Activated CD4-positive, alpha-beta T cell treated with anti-CD3 and anti-CD28 coated beads, Interleukin-10, Interleukin-2, amounts not matched to agents 100 ng/mL and 50 ng/mL, durations not matched to agents 16 hours and 8 hours (primary cell): ENCODE measurements at regions not wholly inside any gene's neighbourhood (a gene's known extent, or its start where the extent isn't known, plus 50 kb on each side); places are given as distances from the start of the nearest gene placed in this dataset.
"Not testable (repeated sequence)": the region's sequence is repeated elsewhere in the genome, so short reads cannot be mapped to it uniquely, and the experiment has no call there.

Source experiments
- DNase-seq: peaks from one replicate; pipeline ENCODE4 v3.0.0-alpha.2; 2020

GRCh38 chr16:17780181-17780580 lies 309.4 kb upstream of the XYLT1 start:
- no peak for DNase-seq

DNA sequence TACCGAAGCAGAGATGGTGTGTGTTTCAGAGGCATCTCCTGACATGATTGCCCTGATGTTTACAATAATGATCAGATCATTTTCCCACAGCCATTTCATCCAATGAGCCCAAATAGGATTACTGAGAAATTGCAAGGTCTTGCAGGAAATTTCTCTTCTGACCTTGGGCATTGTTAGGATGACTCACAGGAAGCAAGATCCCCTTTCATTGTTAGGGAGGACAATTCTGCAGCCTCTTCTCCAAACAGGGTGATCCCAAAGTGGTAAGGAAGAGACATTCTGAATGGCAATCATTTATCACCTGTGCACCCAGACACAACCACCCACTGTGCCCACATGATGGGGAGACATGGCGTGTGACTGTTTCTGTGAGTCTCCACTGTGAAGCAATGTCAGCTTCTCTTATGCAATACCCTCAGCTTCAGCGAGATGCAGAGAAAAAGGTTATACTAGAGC lies 306.7 kb upstream of the XYLT1 start:
- no peak for DNase-seq

GRCh38 chr16:17776888-17777287 lies 306.1 kb upstream of the XYLT1 start:
- DNase-seq = no peak

GRCh38 chr16:17776465-17776864 lies 305.7 kb upstream of the XYLT1 start:
- DNase-seq = no peak

DNA sequence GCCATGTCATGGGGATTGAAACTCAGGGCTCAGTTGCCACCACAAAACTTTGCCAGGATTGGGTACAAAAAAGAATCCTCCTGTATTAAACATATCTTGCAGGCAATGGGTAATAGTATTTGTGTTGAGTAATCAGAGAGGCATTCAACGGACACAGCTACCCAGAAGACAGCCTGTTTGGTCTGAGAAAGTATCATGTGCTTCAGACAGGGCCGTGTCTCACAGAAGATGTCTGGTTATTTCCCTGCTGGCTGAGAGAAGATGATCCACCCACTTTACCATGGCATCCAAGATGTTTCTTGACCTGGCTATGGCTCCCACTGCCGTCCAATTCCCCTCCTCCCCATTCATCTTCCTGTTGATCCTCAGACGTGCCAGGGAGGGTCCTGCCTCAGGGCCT lies 304.3 kb upstream of the XYLT1 start:
- DNase-seq = no peak

- DNase-seq = no peak
Measured at GRCh38 chr16:17773698-17774101, 302.9 kb upstream of the XYLT1 start.

- DNase-seq = no peak
Measured at GRCh38 chr16:17770104-17770503, 299.3 kb upstream of the XYLT1 start.

DNA sequence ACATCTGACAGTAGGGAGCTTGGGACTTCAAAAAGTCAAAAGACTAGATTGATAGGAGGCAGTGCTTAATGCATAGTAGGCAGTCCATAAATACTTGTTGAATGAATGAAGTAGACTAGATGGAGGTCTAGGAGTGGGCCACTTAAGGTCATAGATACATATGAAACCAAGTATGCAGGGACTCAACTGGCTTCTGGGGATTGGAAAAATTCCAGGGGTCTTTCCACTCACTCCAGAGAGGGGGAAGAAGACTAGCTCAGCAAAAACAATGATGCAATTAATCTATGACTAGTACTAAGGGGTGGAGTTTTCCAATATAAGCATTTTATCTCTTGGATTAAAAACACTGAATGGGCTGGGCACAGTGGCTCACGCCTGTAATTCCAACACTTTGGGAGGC lies 298.3 kb upstream of the XYLT1 start:
- DNase-seq = no peak

GRCh38 chr16:17768257-17768656 lies 297.5 kb upstream of the XYLT1 start:
- no peak for DNase-seq

DNA sequence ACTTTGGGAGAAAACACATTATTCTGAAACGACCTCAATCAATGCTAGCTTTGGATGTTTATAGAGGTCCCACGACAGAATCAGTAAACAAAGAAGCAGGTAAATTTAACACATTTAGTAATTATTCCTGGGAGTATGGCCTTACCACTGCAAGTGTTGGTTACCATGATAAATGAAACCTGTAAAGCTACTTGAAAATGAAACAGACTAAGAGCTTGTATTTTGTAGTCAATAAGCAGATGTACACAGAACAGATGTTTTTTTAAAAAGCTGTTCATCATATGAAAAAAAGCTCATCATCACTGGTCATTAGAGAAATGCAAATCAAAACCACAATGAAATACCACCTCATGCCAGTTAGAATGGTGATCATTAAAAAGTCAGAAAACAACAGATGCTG lies 295.3 kb upstream of the XYLT1 start:
- DNase-seq = no peak

DNA sequence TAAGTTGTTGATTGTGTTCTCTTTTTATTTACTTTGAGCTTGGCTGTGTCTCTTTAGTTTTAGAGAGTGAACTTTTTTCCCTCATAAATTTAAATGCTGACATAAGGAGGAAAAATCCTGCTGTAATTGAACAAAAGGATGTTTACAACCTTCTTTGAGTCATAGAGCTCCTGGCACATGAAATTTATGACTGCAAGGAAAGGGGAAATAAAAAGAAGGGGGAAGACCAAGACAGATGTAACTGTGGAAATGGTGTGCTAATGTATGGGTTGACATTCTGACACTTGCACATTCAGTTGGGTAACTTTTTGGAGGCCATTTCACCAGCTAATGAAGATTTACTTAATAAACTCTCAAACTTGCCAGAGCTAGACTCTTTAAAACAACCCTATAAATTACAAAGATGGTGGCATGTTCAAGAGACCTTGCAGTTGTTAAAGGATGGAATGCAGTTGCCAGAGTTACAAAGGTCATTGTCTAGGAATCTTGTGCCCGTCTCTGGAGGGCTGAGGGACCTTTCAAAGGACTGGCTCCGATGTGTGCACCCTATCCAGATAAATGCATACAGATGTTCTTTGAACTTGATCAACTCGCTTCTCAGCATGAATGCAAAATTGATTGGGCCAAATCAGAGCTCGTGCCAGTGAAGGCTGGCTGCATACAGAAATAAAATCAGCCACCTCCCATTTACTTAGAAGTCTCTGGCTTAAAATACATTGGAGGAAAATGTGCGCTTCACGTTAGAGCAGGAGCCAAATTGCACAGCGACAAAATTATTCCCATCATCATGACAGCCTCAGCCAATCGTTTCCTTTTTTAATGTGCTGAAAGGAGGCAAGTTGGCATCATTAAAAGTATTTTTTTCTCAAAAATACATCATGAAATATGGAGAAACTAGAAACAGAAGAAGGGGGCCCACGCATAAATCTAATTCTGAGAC lies 289.0 kb upstream of the XYLT1 start:
- no peak for DNase-seq

DNA sequence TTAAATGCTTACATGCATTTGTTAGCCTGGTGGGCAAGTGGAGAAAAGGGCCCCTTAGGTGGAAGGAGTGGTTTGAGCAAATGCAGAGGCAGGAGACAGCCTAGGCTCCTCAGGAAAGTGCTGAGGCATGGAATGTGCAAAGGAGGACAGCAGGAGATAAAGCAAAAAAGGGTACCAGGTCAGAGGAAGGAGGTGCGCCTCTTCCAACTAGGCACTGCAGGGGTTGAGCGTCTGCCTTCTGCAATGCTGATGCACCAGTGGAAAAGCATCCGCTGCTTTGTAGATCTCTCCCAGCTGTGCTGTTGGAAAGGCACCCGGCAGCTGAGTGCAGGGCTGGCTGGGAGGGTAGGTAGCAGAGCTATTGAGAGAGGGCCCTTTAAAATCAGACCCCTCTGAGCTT lies 287.0 kb upstream of the XYLT1 start:
- no peak for DNase-seq

DNA sequence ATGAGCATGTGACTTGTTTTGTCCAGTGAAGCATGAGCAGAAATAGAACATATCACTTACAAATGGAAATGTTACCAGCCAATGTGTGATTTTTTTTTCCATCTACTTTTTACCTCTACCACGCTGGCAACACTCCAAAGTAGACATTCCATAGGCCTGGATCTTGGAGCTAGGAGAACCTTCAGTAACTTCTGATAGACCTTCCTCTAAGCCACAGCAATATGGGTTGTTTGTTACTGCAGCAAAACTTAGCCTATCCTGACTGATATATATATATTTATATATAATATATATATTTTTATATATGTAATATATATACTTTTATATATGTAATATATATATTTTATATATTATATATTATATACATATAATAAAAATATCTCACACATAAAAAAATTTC lies 284.4 kb upstream of the XYLT1 start:
- DNase-seq = no peak

GRCh38 chr16:17753434-17753833 lies 282.7 kb upstream of the XYLT1 start:
- DNase-seq = no peak

GRCh38 chr16:17749706-17750105 lies 278.9 kb upstream of the XYLT1 start:
- no peak for DNase-seq

GRCh38 chr16:17748044-17748719 lies 277.4 kb upstream of the XYLT1 start:
- DNase-seq = no peak

- no peak for DNase-seq
Measured at GRCh38 chr16:17747081-17747756, 276.5 kb upstream of the XYLT1 start.

DNA sequence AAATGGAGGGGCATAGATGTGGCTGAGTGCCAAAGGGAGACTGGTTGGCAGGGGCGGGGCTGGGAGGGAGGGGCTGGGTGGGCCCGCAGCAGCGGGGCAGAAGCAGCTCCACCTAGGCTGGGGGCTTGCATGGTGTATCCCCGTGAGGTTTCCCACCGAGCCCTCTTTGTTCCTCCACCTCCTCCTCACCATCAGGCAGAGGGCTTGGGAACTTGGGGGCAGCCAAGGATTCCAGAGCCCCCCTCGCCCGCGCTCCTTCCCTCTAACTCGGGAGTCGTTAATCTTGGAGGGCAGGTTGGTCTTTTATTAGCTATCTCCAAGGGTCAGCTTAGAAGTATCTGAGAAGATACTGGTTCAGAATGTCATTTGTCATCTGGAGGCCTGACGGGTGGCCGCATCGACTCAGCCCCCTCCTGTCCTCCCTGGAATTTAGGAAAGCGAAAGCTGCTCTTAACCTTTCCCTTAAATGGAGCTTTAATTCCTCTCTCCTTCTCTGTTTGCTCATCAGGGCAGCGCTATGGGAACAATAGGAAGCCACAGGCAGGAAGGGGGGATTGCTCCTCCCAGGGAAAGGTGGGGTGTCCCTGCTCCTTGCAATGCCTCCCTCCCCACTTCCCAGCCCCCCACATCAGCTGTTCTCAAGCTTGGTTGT lies 274.3 kb upstream of the XYLT1 start:
- DNase-seq = no peak

DNA sequence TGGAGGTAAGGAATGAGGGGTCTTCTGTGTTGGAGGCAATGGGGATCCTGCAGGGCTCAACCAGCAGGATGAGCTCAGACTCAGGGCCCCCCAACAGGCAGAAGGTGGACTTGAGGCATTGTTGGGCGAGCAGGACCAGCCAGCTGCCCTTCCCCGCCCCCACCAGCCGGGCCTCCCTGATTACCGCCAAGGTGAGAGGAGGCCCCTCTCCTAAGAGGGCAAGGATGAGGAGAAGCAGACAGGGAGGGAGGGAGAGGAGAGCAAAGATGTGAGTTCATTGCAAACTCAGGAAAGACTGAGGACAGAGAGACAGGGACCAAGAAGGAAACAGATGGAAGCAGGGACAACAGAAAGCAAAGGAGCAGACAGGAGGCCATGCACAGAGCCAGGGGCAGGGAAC lies 272.8 kb upstream of the XYLT1 start:
- DNase-seq = no peak

GRCh38 chr16:17743158-17743557 lies 272.4 kb upstream of the XYLT1 start:
- DNase-seq = no peak

GRCh38 chr16:17735099-17735498 lies 264.3 kb upstream of the XYLT1 start:
- not testable (repeated sequence) for DNase-seq

GRCh38 chr16:17729820-17730219 lies 259.1 kb upstream of the XYLT1 start:
- no peak for DNase-seq

DNA sequence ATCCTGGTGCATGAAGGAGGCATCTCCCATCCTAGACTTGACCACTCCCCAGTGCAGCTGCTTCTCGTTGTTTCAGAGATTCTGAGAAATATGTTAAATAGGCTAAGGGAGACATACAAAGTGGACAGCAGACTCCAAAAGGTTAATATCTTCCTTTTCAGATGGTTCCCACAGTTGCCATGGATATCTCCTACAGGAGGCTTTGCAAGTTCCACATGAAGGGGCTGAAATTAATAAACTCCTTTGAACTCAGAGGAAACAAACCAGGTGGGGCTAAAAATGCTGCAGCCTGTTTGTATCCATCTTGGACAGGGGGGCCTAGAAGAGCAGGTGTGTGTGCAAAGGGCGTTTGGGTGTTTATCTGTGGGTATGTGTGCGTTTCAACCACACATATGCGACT lies 257.4 kb upstream of the XYLT1 start:
- no peak for DNase-seq
